ENCODE measurements at regions not wholly inside any gene's neighbourhood (a gene's known extent, or its start where the extent isn't known, plus 50 kb on each side); places are given as distances from the start of the nearest gene placed in this dataset.

DNA sequence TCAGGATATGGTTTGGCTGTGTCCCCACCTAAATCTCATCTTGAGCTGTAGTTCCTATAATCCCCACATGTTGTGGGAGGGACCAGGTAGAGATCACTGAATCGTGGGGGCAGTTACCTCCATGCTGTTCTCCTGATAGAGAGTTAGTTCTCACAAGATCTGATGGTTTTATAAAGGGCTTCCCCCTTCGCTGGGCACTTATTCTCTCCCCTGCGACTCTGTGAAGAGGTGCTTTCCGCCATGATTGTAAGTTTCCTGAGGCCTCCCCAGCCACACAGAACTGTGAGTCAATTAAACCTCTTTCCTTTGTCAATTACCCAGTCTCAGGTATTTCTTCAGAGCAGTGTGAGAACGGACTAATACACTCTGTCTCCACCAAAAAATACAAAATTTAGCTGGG lies 291.9 kb downstream of the BCOR start:
- ChIA-PET CTCF (ENCODE audit: low intra/inter-chr PET ratio) (no interaction called here), POLR2A (interaction anchor here (0.6 kb wide), 1 partner anchor 51 kb away, joined by 3 read pairs; no protein-coding TSS in a partner anchor)
- DNase-seq (ENCODE audit: extremely low read depth in 1 of 4, low spot score in 3 of 4) (no peak), ATAC-seq (no peak), FAIRE-seq (no peak)
- Histone ChIP-seq H3K27me3 (ENCODE audit: control insufficient read depth in 2 of 2, insufficient read depth in 2 of 2, low read length in 2 of 2) (no peaks in the 10 kb centered on the region; a peak in 1 of 5 replicates), H3K27ac (ENCODE audit: extremely low read depth, low read depth, low read length) (no peak overlapping the region), H3K4me2 (ENCODE audit: insufficient read depth, low read length) (no peak overlapping the region), H3K9me1 (ENCODE audit: control insufficient read depth, insufficient read depth, low read length) (no peaks in the 10 kb centered on the region), H3K9me3 (replicated peaks; ENCODE audit: control insufficient read depth, insufficient read depth, low read depth, low read length) (no peaks in the 10 kb centered on the region), H3K79me2 (ENCODE audit: control insufficient read depth, insufficient read depth, low read length) (no peaks in the 10 kb centered on the region), H3K36me3 (ENCODE audit: control insufficient read depth, insufficient read depth, low read length) (no peaks in the 10 kb centered on the region), H4K20me1 (replicated peaks; ENCODE audit: control insufficient read depth, insufficient read depth, low read length) (no peaks in the 10 kb centered on the region), H2AFZ (ENCODE audit: low read depth, low read length) (no peak overlapping the region), H3K9ac (ENCODE audit: insufficient read depth in 1 of 2, low read depth in 2 of 2, low read length in 2 of 2) (no peak overlapping the region), H3K4me1 (replicated peaks in 1 of 2; ENCODE audit: control insufficient read depth in 2 of 2, insufficient read depth in 2 of 2, low read length in 2 of 2) (peaks cover 3 to 7% of the 10 kb centered on the region in 2 experiments; a peak in 4 of 5 replicates), H3K4me3 (no peak overlapping the region)
- WGBS (ENCODE audit: insufficient coverage, low coverage, missing lambda C conversion rate), result 39% methylated on average over 4 of the region's 5 CpGs
- in situ Hi-C loops (cut with MboI), result no loop called here
- no TSS peak for BruUV-seq (replicated peaks)
- intact Hi-C loops (cut with micrococcal nuclease), result no loop called here
- TF ChIP-seq ZBED1 (IDR thresholded peaks at IDR 0.05) (no peak), ARHGAP35 (IDR thresholded peaks at IDR 0.05; ENCODE audit: partially characterized antibody) (no peak), LCOR (CRISPR knock-in tag; IDR thresholded peaks at IDR 0.05) (no peak), MTA2 (IDR thresholded peaks at IDR 0.05; ENCODE audit: low read depth) (no peak), HNRNPLL (IDR thresholded peaks at IDR 0.05; ENCODE audit: low read depth, low read length, poor library complexity, severe bottlenecking) (no peak), ZNF12 (CRISPR knock-in tag; IDR thresholded peaks at IDR 0.05) (no peak), ZNF57 (CRISPR knock-in tag; IDR thresholded peaks at IDR 0.05) (no peak)
- TF ChIP-seq, protein P1, sequence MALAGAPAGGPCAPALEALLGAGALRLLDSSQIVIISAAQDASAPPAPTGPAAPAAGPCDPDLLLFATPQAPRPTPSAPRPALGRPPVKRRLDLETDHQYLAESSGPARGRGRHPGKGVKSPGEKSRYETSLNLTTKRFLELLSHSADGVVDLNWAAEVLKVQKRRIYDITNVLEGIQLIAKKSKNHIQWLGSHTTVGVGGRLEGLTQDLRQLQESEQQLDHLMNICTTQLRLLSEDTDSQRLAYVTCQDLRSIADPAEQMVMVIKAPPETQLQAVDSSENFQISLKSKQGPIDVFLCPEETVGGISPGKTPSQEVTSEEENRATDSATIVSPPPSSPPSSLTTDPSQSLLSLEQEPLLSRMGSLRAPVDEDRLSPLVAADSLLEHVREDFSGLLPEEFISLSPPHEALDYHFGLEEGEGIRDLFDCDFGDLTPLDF (CRISPR knock-in tag; IDR thresholded peaks at IDR 0.05), result no peak
- TF ChIP-seq, protein P2, sequence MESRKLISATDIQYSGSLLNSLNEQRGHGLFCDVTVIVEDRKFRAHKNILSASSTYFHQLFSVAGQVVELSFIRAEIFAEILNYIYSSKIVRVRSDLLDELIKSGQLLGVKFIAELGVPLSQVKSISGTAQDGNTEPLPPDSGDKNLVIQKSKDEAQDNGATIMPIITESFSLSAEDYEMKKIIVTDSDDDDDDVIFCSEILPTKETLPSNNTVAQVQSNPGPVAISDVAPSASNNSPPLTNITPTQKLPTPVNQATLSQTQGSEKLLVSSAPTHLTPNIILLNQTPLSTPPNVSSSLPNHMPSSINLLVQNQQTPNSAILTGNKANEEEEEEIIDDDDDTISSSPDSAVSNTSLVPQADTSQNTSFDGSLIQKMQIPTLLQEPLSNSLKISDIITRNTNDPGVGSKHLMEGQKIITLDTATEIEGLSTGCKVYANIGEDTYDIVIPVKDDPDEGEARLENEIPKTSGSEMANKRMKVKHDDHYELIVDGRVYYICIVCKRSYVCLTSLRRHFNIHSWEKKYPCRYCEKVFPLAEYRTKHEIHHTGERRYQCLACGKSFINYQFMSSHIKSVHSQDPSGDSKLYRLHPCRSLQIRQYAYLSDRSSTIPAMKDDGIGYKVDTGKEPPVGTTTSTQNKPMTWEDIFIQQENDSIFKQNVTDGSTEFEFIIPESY (CRISPR knock-in tag; IDR thresholded peaks at IDR 0.05), result no peak
- TF ChIP-seq, protein P3, sequence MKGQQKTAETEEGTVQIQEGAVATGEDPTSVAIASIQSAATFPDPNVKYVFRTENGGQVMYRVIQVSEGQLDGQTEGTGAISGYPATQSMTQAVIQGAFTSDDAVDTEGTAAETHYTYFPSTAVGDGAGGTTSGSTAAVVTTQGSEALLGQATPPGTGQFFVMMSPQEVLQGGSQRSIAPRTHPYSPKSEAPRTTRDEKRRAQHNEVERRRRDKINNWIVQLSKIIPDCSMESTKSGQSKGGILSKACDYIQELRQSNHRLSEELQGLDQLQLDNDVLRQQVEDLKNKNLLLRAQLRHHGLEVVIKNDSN (CRISPR knock-in tag; IDR thresholded peaks at IDR 0.05), result no peak
